ENCODE measurements at regions not wholly inside any gene's neighbourhood (a gene's known extent, or its start where the extent isn't known, plus 50 kb on each side); places are given as distances from the start of the nearest gene placed in this dataset.

GRCh38 chr6:121723623-121724022, 288.2 kb downstream of the GJA1 start:
- Histone ChIP-seq H3K36me3 (no peaks in the 10 kb centered on the region), H3K9me3 (peaks cover 0 to 14% (median 0%) of the 10 kb centered on the region in 11 donors), H3K27ac (peak overlapping the region in 4 of 10 donors; percentile 15 to 74 (median 38)), H3K4me1 (peaks cover 0 to 29% (median 0%) of the 10 kb centered on the region in 9 donors), H3K4me3 (no peak overlapping the region), H3K27me3 (no peaks in the 10 kb centered on the region)
- WGBS, 2 donors: 54 to 65% methylated on average over 2 of the region's 2 CpGs
- TF ChIP-seq CTCF (IDR thresholded peaks at IDR 0.05): no peak
- ATAC-seq (peak in 2 of 8 donors; percentile 39 to 52), DNase-seq (no peak)
- intact Hi-C loops (cut with DNase I): loop anchor here in 2 of 10 donors (10.0 kb wide), 2 partner anchors 69 to 289 kb away; partner anchors contain the start of gene GJA1 (in 1 of the 2)

GRCh38 chr6:121724576-121724975, 289.1 kb downstream of the GJA1 start:
- DNase-seq: no peak
- Histone ChIP-seq H3K4me3 (no peak overlapping the region), H3K9me3 (peaks cover 0 to 14% (median 0%) of the 10 kb centered on the region in 11 donors), H3K27ac (peak overlapping the region in 4 of 10 donors; percentile 30 to 74 (median 38)), H3K4me1 (peaks cover 0 to 29% (median 0%) of the 10 kb centered on the region in 9 donors), H3K36me3 (no peaks in the 10 kb centered on the region), H3K27me3 (no peaks in the 10 kb centered on the region)
- TF ChIP-seq CTCF (IDR thresholded peaks at IDR 0.05): no peak
- 60 to 70% methylated on average over 2 of the region's 2 CpGs for WGBS, 2 donors
- peak in 1 of 8 donors; percentile 47 for ATAC-seq
- intact Hi-C loops (cut with DNase I): loop anchor here in 2 of 10 donors (10.0 kb wide), 2 partner anchors 70 to 290 kb away; partner anchors contain the start of gene GJA1 (in 1 of the 2)

- no peaks in the 10 kb centered on the region for H3K27me3 ChIP-seq
- 54 to 73% methylated on average over 1 of the region's 1 CpG for WGBS, 2 donors
- no peaks in the 10 kb centered on the region for H3K36me3 ChIP-seq
- intact Hi-C loops (cut with DNase I): loop anchor here in 2 of 10 donors (10.0 kb wide), 2 partner anchors 72 to 292 kb away; partner anchors contain the start of gene GJA1 (in 1 of the 2)
- DNase-seq (no peak), ATAC-seq (peak in 2 of 8 donors; percentile 47 to 61)
- peaks cover 0 to 10% (median 0%) of the 10 kb centered on the region in 11 donors for H3K9me3 ChIP-seq
- H3K27ac ChIP-seq: peak overlapping the region in 4 of 10 donors; percentile 6 to 38 (median 14)
- no peak for TF ChIP-seq CTCF (IDR thresholded peaks at IDR 0.05)
- peaks cover 0 to 29% (median 0%) of the 10 kb centered on the region in 9 donors for H3K4me1 ChIP-seq
- H3K4me3 ChIP-seq: no peak overlapping the region
Measured at GRCh38 chr6:121726596-121726995, 291.1 kb downstream of the GJA1 start.

GRCh38 chr6:121730616-121731015, 295.2 kb downstream of the GJA1 start:
- Histone ChIP-seq H3K27ac (no peak overlapping the region), H3K27me3 (no peaks in the 10 kb centered on the region), H3K4me1 (peaks cover 0 to 16% (median 6%) of the 10 kb centered on the region in 9 donors), H3K4me3 (no peak overlapping the region), H3K9me3 (peaks cover 0 to 10% (median 0%) of the 10 kb centered on the region in 11 donors), H3K36me3 (no peaks in the 10 kb centered on the region)
- no peak for TF ChIP-seq CTCF (IDR thresholded peaks at IDR 0.05)
- no peak for DNase-seq
- no peak for ATAC-seq
- 96 to 98% methylated on average over 5 of the region's 5 CpGs for WGBS, 2 donors
- intact Hi-C loops (cut with DNase I): no loop called here

All from heart right ventricle (tissue), 16 donors.